Left renal pelvis (tissue), 4 donors: ENCODE measurements at regions not wholly inside any gene's neighbourhood (a gene's known extent, or its start where the extent isn't known, plus 50 kb on each side); places are given as distances from the start of the nearest gene placed in this dataset.

Experiments used
- DNase-seq, 4 donors: peaks; one replicate each; pipeline ENCODE4 v3.0.0-alpha.2; 2013; ENCODE audit warnings: low read depth in 4 of 4, low spot score in 3 of 4

- DNase-seq = no peak
Observed at GRCh38 chr4:83679692-83680091, 143.8 kb downstream of the GPAT3 start.

GRCh38 chr4:83679254-83679653 is 143.3 kb downstream of the GPAT3 start:
- DNase-seq = no peak

GRCh38 chr4:83677656-83678055 is 141.7 kb downstream of the GPAT3 start:
- no peak for DNase-seq

GRCh38 chr4:83664741-83665140 is 128.8 kb downstream of the GPAT3 start:
- no peak for DNase-seq

- no peak for DNase-seq
Observed at GRCh38 chr4:83664071-83664470, 128.2 kb downstream of the GPAT3 start.

- no peak for DNase-seq
Observed at GRCh38 chr4:83662204-83662603, 126.3 kb downstream of the GPAT3 start.

- no peak for DNase-seq
Observed at GRCh38 chr4:83661359-83661758, 125.5 kb downstream of the GPAT3 start.

GRCh38 chr4:83660578-83660977 is 124.7 kb downstream of the GPAT3 start:
- DNase-seq = no peak

- no peak for DNase-seq
Observed at GRCh38 chr4:83658806-83659205, 122.9 kb downstream of the GPAT3 start.

- no peak for DNase-seq
Observed at GRCh38 chr4:83657336-83657735, 121.4 kb downstream of the GPAT3 start.
